HPDE6-E6E7 (cell line): ENCODE measurements at regions not wholly inside any gene's neighbourhood (a gene's known extent, or its start where the extent isn't known, plus 50 kb on each side); places are given as distances from the start of the nearest gene placed in this dataset.
"Not testable (repeated sequence)": the region's sequence is repeated elsewhere in the genome, so short reads cannot be mapped to it uniquely, and the experiment has no call there.

Experiments used
- DNase-seq: peaks from one replicate; pipeline ENCODE4 v3.0.0; 2011; ENCODE audit warnings: missing footprints; ENCODE audit errors: extremely low spot score

DNA sequence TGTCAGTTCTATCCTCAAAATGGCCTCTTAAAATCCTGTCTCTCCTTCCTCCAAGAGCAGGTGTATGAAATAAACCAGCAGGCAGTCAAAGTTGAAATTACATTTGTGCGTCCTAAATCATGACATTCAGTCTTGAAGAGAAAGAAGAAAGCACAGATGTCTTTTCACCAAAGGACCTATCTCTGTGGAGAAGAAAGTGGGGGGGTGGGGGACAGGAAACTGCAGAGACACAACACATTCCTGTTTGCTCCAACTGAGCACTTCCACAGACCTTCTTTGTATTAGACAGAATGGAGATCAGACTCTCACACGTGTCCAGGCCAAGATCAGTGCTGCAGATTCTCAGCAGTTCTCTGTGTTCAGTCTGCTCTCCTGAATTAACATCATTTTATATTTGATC lies 471.9 kb upstream of the RGMB start:
- no peak for DNase-seq

DNA sequence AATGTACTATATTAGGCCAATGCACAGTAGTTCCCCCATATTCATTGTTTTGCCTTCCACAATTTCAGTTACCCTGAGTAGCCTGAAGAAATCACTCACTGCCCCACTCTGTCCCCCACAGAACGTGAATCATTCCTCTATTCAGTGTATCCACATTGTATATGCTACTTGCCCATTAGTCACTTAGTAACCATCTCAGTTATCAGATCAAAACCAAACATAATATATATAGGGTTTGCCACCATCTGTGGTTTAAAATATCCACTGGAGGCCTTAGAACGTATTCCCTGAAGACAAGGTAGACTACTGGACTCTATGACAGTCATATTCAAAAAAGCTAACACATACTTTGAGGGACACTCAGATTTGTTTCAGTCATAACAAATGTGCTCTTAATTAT lies 465.7 kb upstream of the RGMB start:
- peak; percentile 20 for DNase-seq

DNA sequence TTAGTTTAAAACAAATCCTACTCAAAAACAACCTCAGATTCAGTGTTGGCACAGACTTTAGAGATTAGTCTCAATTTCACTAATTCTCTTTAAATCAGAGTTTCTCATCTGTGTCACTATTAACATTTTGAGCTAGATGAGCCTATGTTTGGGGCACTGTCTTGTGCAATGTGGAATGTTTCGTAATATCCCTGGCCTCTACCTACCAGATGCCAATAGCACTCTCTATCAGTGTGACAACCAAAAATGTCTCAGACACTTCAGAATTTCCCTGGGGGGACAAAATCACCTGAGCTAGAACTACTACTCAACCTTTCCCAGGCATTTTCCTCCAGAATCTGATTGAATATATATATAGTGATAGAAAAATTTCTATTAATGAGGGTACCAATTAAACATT lies 465.2 kb upstream of the RGMB start:
- no peak for DNase-seq

DNA sequence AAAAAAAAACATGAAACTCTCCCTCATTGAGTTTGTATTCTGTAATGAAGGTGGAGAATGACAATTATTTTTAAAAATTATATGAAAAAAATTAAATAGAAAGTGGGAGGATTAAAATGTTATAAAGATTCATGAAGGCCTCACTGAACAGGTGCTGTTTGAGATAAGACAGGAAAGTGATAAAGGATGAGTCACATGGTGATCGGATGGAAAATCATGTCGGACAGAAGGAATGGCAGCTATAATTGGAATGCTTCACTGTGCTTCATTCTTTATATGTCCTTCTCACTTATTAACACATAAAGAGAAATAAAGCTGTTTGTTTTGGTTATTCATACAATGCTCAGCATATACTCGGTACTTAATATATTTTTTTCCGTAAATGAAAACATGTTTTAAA lies 464.5 kb upstream of the RGMB start:
- DNase-seq, result no peak

DNA sequence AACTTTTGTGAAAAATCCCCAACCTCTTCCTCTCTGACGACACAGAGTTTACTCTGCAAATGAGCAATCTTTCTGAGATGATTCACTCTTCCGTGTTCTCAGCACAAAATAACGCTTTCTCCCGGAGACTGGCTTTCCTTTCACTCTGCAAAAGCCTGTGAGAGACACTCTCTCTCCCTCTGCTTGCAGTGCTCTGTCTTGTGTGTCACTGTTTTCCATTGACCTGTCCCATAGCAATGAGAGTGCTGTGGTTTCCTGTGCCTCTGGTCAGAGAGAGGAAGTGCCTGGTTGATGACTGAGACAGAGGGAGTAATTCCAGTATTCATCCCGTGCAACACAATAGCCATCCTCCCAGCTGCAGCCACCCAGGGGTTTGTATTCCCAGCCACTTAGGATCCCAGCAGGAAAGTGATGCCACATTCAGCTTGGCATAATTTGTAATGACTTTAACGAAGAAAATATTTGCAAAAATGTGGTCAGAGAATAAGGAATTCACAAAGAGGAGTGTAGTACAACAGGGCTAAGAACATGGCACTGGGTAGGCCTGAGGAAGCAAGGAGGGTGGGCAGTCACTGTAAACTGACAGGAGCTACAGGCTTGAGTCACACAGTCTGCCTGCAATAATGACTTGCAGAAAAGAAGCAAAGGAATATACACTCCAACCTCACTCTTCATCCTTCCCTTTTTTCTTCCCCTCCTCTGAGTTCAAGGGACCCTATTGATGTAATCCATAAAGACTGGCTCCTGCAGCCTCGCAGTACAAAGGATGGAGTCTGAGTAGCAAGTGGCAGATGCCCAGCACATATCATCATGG lies 463.5 kb upstream of the RGMB start:
- peak; percentile 90 for DNase-seq

DNA sequence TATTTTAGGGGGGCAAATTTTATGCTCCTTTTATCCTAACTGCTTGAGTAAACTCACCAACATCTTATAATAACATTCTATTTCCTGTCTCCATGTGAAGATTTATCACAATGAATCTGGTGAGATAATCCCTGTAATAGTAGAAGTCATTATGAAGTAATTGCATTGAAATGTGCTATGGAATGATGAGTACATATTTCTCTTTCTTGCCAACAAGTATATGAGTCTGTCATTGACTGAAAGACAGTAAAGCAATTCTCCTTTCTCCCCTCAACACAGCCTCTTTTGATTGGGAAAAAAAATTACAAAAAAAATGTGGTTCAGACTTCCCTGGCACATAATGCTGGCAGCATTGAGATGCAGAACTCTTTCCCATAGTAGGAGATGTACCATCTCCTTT lies 459.2 kb upstream of the RGMB start:
- DNase-seq, result no peak

DNA sequence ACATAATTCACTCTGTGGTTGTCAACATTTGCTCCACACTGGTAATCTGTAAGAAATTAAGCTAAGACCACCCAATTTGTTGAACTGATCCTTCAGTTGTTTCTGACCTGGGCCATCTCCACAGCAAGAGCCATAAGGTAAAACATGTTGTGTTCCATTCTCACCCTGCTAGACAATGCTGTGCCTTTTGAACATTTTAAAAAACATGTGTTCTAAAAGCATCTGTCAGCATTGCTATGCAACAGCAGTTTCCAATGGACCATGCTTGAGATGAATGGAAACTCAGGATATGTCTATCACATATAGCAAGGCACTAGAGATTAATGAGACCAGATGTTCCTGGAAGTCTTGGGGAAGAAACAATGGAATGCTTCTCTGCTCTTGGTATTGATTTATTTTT lies 455.1 kb upstream of the RGMB start:
- no peak for DNase-seq

DNA sequence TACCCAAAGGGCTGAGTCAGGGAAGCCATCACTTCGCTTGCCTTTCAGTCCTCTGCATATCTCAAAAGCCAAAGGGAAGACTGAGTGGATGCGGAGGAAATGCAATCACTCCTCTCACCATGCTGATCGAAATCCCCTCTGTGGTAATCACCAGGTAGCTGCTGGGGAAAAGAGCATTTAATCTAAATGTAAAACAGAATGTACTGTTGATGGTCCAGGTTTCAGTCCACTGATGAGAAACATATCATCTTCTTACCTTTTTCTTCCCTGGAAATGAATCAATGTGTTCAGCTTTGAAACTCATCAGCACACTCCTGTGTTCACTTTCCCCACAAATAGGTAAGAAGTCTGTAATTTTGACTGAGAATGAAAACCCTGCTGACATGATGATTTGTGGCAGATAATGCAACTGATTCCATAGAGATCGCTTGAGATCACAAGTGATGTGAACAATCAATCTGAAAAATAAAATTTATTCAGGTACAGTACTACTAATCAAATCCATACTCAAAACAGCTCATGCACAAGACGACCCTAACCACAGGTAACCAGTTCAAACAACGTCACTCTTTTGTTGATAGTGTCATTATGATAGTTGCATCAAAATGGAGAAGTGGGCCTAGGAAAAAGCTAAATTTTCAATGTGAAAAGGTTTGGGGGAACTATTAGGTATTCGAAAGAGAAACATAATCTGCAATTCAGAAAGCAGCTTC lies 454.0 kb upstream of the RGMB start:
- no peak for DNase-seq

DNA sequence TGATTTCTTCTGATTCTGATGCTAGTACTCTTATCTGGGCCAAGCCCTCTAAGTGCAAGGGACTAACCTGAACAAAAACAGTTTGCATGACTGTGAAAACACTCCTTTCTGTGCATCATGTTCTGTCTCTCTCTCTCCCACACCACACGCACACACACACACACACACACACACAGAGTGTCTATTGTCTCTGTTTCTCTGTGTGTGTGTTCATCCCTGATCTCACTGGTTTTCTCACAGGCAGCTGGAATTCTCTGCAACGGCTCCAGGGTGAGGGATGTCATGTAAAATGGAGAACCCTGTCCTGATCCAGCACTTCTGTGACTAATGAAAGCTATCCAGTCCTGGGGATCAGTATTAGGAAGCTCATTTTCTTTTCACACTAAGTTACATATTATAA lies 453.1 kb upstream of the RGMB start:
- DNase-seq, result no peak

DNA sequence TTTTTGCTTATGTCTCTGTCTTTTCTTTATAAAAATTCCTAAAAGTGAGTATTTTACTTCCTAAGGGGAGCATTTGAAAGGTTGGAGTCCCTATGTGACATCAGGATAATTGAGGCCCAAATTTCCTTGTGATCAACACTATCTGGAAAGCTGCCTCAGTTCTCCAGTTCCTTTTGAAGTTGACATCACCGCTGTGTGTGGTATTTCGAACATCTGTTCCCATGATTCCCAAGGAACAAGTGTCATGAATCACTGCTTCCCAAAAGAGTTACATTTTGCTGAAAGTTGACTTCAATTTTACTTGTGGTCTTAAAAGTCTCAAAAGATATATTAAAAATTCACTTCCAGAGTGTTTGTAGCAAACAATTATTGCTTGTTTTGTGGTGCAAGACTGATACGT lies 452.1 kb upstream of the RGMB start:
- no peak for DNase-seq

DNA sequence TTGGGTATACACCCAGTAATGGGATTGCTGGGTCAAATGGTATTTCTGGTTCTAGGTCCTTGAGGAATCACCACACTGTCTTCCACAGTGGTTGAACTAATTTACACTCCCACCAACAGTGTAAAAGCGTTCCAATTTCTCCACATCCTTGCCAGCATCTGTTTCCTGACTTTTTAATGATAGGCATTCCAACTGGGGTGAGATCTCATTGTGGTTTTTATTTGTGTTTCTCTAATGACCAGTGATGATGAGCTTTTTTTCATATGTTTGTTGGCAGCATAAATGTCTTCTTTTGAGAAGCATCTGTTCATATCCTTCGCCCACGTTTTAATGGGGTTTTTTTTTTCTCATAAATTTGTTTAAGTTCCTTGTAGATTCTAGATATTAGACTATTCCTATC lies 448.3 kb upstream of the RGMB start:
- DNase-seq, result not testable (repeated sequence)

DNA sequence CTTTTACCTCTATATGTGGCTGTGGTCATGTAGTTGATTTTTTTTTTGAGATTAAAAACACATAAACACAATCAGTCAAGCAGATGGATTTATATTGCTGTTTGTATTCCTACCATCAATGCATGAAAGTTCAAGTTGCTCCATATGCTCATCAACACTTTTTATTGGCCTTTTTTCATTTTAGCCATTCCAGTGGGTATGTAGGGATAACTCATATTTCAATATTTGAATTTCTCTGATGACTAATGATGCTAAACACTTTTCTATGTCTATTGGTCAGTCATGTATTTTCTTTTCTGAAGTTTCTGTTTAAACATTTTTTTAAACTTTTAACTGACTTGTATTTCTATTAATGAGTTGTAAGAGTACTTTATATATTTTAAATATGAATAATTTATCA lies 445.4 kb upstream of the RGMB start:
- DNase-seq, result no peak

DNA sequence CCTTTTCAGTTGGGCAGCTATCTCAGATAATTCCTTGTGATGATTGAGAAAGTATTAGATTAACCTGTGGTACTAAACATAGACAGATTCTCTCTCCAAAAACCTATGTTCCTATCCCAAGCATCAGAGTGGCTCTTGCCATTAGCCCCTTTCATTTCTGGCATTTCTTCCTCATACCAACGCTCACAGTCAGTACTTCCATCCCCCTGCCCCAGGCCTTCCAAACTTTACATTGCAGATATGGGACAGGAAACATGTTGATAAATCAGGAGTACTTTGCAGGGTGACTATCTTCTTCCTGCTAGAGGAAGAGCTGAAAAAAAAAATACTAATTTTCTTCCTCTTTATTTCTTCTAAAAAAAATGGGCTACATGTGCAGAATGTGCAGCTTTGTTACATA lies 442.6 kb upstream of the RGMB start:
- no peak for DNase-seq

DNA sequence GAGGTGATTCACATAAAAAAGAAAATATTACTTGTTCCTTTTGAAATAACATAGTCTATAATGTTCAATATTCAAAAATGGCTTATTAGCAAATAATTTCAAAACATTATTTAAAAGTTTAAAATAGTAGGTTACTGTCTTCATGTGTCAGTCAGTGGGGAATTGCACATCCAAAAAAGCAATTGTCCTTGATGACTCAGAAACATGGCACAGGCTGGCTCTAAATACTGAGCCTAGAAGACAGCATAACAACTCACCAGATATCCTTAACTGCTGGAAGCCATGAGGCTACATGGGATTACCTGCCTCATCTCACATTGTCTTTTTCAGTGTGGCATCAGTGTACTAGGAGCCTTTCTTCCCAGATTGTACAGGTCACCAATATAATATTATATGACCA lies 439.5 kb upstream of the RGMB start:
- no peak for DNase-seq

DNA sequence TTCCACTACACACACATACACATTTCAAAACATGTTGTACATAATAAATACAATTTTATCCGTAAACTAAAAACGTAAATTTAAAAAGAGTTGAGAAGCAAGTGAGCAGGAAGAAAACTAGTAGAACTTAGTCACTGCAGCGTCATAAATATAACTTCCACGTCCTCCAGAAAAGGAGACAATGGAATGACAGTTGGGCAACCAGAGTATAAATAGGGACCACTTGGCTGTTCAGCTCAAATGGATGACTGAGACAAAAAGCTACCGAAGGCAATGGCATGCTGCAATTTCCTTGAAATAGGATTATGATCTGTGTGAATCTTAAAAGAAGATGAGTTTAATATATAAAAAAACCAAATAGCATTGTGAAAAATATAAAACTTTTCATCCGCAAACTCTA lies 438.5 kb upstream of the RGMB start:
- DNase-seq, result no peak

DNA sequence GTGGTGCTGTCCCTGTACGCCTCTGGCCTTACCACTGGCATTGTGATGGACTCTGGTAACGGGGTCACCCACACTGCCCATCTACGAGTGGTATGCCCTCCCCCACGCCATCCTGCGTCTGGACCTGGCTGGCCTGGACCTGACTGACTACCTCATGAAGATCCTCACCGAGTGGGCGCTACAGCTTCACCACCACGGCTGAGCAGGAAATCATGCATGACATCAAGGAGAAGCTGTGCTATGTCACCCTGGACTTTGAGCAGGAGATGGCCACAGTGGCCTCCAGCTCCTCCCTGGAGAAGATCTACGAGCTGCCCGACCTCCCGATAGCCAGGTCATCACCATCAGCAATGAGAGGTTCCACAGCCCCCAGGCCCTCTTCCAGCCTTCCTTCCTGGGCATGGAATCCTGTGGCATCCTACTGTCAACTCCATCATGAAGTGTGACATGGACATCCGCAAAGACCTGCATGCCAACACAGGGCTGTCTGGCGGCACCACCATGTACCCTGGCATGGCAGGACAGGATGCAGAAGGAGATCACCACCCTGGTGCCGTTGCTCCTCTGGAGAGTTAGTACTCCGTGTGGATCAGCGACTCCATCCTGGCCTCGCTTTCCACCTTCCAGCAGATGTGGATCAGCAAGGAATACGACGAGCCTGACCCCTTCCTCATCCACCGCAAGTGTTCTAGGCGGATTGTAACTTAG lies 434.2 kb upstream of the RGMB start:
- DNase-seq, result no peak

DNA sequence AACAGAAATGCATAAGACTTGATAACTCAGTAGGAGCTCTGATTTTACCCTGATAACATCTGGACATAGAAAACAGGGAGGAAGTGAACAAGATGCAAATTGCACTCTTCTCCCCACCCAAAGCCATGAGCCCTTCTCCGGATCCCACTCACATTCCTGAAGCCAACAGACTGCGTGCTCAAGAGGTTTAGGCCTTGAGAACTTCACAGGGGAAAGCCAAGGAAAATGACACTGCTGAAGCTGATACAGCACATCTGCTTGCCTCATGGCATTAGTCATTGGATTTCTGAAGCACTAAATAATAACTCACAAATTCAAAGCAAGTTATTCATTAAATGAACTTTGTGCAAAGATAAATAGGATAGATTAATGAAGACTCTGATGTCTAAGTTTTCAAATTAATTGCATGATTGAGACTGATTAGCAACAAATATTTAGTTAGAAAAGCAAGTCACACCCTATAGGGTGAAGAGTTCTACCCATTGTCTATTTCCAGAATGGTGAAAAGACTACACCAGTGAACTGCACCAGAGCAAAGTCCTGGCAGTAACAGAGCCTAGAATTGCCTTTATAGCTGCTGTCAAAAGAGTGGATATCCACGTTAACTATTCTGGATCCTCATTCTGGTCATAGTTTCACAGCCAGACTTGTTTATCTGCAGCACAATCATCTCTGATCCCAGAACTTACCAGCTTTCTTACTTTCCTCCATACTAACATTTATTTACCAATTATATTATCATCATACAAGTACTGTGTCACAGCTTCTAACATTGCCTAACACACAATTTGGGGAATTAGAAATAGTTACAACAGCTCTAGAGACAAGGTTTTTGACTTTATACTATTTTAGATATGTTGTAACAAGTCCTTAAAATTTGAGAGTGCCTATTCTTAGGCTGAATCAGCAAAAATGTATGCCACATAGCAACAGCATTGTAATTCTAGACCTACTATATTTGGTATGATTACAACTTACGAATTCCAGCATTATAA lies 432.1 kb upstream of the RGMB start:
- DNase-seq, result no peak

DNA sequence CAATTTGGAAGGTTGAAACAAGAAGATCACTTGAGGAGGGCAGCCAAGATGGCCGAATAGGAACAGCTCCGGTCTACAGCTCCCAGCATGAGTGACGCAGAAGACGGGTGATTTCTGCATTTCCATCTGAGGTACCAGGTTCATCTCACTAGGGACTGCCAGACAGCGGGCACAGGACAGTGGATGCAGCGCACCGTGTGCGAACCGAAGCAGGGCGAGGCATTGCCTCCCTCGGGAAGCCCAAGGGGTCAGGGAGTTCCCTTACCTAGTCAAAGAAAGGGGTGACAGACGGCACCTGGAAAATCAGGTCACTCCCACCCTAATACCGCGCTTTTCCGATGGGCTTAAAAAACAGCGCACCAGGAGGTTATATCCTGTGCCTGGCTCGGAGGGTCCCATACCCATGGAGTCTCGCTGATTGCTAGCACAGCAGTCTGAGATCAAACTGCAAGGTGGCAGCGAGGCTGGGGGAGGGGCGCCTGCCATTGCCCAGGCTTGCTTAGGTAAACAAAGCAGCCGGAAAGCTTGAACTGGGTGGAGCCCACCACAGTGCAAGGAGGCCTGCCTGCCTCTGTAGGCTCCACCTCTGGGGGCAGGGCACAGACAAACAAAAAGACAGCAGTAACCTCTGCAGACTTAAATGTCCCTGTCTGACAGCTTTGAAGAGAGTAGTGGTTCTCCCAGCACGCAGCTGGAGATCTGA lies 430.4 kb upstream of the RGMB start:
- not testable (repeated sequence) for DNase-seq

DNA sequence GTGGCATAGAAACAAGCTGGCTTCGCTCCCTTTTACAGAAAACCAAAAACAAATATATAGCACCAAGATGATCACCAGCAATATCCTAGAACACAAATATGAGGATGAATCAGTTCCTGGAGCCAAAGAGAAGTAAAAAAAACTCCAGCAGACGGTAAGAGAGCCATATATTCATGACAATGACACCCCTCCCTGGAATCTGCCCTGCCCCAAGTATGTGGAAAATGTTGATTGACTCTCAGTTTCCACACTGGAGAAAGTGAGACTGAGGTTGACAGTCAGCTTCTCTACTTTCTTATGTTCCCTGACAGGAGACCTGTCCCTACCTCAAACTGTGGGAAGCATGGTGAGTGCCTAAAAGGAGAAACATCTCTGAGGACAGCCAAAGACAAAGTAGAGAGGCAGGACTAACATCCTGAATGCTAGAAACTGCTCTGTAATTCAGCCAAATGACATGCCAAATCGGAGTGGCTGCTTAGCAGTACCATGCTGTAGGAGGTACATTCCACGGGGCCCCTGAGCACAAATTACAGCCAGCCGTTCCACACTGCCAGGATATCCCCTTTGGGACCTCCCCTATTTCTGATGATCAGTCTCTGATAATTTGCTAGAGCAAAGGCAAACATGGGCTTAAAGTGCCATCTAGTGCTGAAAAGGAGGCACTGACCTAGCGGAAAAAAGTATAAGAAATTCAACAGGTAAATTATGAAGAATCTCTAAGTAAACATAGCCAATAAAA lies 424.0 kb upstream of the RGMB start:
- peak; percentile 13 for DNase-seq

DNA sequence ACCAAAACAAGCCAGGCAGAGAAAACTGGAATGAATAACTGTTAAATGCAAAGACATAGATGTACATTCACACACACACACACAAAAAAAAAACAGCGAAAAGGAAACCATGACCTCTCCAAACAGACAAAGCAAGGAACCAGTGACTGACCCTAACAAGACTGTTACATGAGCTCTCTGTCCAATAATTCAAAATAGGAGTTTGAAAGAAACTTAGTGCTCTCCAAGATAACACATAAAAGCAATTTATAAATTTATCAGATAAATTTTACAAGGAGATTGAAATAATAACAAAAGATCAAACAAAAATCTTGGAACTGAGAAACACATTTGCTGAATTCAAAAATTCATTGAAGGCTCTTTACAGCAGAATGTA lies 423.5 kb upstream of the RGMB start:
- no peak for DNase-seq
